GM23338 (cell line): ENCODE measurements at regions not wholly inside any gene's neighbourhood (a gene's known extent, or its start where the extent isn't known, plus 50 kb on each side); places are given as distances from the start of the nearest gene placed in this dataset.

Experiments used
- CREB1 ChIP-seq: fragments of 250-450 bp; sonication (Bioruptor Pico); IDR thresholded peaks from 2 replicates; pipeline ENCODE4 v1.5.0; 2020; ENCODE audit warnings: low read depth, mild to moderate bottlenecking, moderate library complexity
- CTCF ChIP-seq, 2 experiments: fragments of 200-600 bp in 1 of 2; sonication (generic) in 1 of 2; conservative IDR thresholded peaks; 2 replicates each; pipeline versions ENCODE4 v1.5.1 to v1.6.1; 2016 to 2017; ENCODE audit warnings: antibody characterized with exemption in 2 of 2, low read depth in 2 of 2, mild to moderate bottlenecking in 2 of 2, moderate library complexity in 1 of 2
- EZH2 ChIP-seq: fragments of 200-600 bp; sonication (generic); IDR thresholded peaks from one replicate; pipeline ENCODE4 v1.8.0; 2017; ENCODE audit warnings: antibody characterized with exemption, mild to moderate bottlenecking, low read depth; ENCODE audit not compliant: unreplicated experiment
- EZH2phosphoT487 ChIP-seq: fragments of 200-600 bp; sonication (generic); IDR thresholded peaks from one replicate; pipeline ENCODE4 v1.8.1; 2018; ENCODE audit warnings: antibody characterized with exemption; ENCODE audit not compliant: unreplicated experiment
- JUNB ChIP-seq: IDR thresholded peaks from one replicate; pipeline ENCODE4 v1.6.1; 2016; ENCODE audit warnings: antibody characterized with exemption; ENCODE audit not compliant: unreplicated experiment
- NANOG ChIP-seq: IDR thresholded peaks from 2 replicates; pipeline ENCODE4 v1.6.1; 2016; ENCODE audit warnings: antibody characterized with exemption, borderline replicate concordance
- POLR2AphosphoS5 ChIP-seq: IDR thresholded peaks from 2 replicates; pipeline ENCODE4 v1.6.1; 2016; ENCODE audit warnings: antibody characterized with exemption, low read depth
- REST ChIP-seq: IDR thresholded peaks from one replicate; pipeline ENCODE4 v1.6.1; 2018; ENCODE audit warnings: antibody characterized with exemption; ENCODE audit not compliant: unreplicated experiment
- STAT1 ChIP-seq: IDR thresholded peaks from one replicate; pipeline ENCODE4 v1.6.1; 2016; ENCODE audit warnings: antibody characterized with exemption; ENCODE audit not compliant: unreplicated experiment
- ZNF114 ChIP-seq: fragments of 250-450 bp; sonication (Bioruptor Pico); IDR thresholded peaks from 2 replicates; pipeline ENCODE4 v1.5.0; 2020; ENCODE audit warnings: mild to moderate bottlenecking, moderate library complexity
- TF ChIP-seq, protein P1 (sequence below): IDR thresholded peaks from 2 replicates; pipeline ENCODE4 v1.6.1; 2016; ENCODE audit warnings: antibody characterized with exemption
- TF ChIP-seq, protein P2 (sequence below): fragments of 250-450 bp; sonication (Bioruptor Pico); IDR thresholded peaks from 2 replicates; pipeline ENCODE4 v1.5.0; 2020; ENCODE audit warnings: mild to moderate bottlenecking, moderate library complexity

- TF ChIP-seq EZH2: no peak
- TF ChIP-seq CTCF (conservative IDR thresholded peaks at IDR 0.05; ENCODE audit: low read depth in 2 of 2): no peak
- TF ChIP-seq EZH2phosphoT487: no peak
- no peak for TF ChIP-seq POLR2AphosphoS5
- TF ChIP-seq ZNF114 (CRISPR knock-in tag): no peak
- no peak for TF ChIP-seq REST
- no peak for TF ChIP-seq NANOG
- TF ChIP-seq, protein P1, sequence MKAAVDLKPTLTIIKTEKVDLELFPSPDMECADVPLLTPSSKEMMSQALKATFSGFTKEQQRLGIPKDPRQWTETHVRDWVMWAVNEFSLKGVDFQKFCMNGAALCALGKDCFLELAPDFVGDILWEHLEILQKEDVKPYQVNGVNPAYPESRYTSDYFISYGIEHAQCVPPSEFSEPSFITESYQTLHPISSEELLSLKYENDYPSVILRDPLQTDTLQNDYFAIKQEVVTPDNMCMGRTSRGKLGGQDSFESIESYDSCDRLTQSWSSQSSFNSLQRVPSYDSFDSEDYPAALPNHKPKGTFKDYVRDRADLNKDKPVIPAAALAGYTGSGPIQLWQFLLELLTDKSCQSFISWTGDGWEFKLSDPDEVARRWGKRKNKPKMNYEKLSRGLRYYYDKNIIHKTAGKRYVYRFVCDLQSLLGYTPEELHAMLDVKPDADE: no peak
- TF ChIP-seq CREB1 (CRISPR knock-in tag): no peak
- TF ChIP-seq JUNB: no peak
- TF ChIP-seq, protein P2, sequence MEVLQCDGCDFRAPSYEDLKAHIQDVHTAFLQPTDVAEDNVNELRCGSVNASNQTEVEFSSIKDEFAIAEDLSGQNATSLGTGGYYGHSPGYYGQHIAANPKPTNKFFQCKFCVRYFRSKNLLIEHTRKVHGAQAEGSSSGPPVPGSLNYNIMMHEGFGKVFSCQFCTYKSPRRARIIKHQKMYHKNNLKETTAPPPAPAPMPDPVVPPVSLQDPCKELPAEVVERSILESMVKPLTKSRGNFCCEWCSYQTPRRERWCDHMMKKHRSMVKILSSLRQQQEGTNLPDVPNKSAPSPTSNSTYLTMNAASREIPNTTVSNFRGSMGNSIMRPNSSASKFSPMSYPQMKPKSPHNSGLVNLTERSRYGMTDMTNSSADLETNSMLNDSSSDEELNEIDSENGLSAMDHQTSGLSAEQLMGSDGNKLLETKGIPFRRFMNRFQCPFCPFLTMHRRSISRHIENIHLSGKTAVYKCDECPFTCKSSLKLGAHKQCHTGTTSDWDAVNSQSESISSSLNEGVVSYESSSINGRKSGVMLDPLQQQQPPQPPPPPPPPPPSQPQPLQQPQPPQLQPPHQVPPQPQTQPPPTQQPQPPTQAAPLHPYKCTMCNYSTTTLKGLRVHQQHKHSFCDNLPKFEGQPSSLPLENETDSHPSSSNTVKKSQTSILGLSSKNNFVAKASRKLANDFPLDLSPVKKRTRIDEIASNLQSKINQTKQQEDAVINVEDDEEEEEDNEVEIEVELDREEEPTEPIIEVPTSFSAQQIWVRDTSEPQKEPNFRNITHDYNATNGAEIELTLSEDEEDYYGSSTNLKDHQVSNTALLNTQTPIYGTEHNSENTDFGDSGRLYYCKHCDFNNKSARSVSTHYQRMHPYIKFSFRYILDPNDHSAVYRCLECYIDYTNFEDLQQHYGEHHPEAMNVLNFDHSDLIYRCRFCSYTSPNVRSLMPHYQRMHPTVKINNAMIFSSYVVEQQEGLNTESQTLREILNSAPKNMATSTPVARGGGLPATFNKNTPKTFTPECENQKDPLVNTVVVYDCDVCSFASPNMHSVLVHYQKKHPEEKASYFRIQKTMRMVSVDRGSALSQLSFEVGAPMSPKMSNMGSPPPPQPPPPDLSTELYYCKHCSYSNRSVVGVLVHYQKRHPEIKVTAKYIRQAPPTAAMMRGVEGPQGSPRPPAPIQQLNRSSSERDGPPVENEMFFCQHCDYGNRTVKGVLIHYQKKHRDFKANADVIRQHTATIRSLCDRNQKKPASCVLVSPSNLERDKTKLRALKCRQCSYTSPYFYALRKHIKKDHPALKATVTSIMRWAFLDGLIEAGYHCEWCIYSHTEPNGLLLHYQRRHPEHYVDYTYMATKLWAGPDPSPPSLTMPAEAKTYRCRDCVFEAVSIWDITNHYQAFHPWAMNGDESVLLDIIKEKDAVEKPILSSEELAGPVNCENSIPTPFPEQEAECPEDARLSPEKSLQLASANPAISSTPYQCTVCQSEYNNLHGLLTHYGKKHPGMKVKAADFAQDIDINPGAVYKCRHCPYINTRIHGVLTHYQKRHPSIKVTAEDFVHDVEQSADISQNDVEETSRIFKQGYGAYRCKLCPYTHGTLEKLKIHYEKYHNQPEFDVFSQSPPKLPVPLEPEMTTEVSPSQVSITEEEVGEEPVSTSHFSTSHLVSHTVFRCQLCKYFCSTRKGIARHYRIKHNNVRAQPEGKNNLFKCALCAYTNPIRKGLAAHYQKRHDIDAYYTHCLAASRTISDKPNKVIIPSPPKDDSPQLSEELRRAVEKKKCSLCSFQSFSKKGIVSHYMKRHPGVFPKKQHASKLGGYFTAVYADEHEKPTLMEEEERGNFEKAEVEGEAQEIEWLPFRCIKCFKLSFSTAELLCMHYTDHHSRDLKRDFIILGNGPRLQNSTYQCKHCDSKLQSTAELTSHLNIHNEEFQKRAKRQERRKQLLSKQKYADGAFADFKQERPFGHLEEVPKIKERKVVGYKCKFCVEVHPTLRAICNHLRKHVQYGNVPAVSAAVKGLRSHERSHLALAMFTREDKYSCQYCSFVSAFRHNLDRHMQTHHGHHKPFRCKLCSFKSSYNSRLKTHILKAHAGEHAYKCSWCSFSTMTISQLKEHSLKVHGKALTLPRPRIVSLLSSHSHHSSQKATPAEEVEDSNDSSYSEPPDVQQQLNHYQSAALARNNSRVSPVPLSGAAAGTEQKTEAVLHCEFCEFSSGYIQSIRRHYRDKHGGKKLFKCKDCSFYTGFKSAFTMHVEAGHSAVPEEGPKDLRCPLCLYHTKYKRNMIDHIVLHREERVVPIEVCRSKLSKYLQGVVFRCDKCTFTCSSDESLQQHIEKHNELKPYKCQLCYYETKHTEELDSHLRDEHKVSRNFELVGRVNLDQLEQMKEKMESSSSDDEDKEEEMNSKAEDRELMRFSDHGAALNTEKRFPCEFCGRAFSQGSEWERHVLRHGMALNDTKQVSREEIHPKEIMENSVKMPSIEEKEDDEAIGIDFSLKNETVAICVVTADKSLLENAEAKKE (CRISPR knock-in tag): no peak
- no peak for TF ChIP-seq STAT1
These were observed 200.7 kb downstream of the C12orf50 start for GRCh38 chr12:87828382-87828973.
